ENCODE measurements at regions not wholly inside any gene's neighbourhood (a gene's known extent, or its start where the extent isn't known, plus 50 kb on each side); places are given as distances from the start of the nearest gene placed in this dataset.

DNA sequence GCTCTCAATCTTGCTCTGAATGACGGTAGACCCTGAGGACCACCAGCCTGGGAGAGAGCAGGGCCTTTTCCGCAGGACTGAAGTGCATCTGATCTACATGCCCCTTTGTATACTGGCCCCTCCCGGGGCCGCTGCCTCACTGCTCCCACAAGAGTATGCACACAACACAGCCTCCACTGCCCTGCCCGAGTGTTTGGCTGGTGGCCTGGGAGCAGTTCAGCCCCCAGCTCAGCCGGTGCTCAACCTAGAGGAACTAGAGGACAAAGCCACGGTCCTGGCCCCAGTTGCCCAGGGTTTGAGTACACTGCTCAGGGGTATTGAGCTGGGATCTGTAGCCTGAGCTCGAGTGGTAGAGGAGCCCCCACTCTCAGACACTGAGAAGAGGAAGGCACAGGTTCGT is 118.9 kb upstream of the CAB39 start:
- Histone ChIP-seq H2AFZ (ENCODE audit: low read depth, low read length) (no peak overlapping the region), H3K4me2 (ENCODE audit: low read length) (no peak overlapping the region)

GRCh38 chr2:230594286-230594840 is 118.3 kb upstream of the CAB39 start:
- Histone ChIP-seq H3K9ac (ENCODE audit: low read length) (no peak overlapping the region), H3K27ac (ENCODE audit: low read length) (no peak overlapping the region), H3K79me2 (ENCODE audit: low read length) (peaks cover 6% of the 10 kb centered on the region), H3K4me2 (ENCODE audit: low read length) (no peak overlapping the region), H3K4me3 (ENCODE audit: low read length) (no peak overlapping the region), H4K20me1 (ENCODE audit: insufficient read depth, low read length) (no peaks in the 10 kb centered on the region), H2AFZ (ENCODE audit: low read depth, low read length) (no peak overlapping the region), H3K27me3 (ENCODE audit: low read depth, low read length) (no peaks in the 10 kb centered on the region), H3K4me1 (ENCODE audit: low read length) (peaks cover 84% of the 10 kb centered on the region), H3K9me3 (ENCODE audit: insufficient read depth, low read length) (no peaks in the 10 kb centered on the region), H3K36me3 (replicated peaks; ENCODE audit: low read depth, low read length) (no peaks in the 10 kb centered on the region)
- no peak for TF ChIP-seq EZH2phosphoT487 (IDR thresholded peaks at IDR 0.05; ENCODE audit: low read depth)
- TF ChIP-seq, protein P1, sequence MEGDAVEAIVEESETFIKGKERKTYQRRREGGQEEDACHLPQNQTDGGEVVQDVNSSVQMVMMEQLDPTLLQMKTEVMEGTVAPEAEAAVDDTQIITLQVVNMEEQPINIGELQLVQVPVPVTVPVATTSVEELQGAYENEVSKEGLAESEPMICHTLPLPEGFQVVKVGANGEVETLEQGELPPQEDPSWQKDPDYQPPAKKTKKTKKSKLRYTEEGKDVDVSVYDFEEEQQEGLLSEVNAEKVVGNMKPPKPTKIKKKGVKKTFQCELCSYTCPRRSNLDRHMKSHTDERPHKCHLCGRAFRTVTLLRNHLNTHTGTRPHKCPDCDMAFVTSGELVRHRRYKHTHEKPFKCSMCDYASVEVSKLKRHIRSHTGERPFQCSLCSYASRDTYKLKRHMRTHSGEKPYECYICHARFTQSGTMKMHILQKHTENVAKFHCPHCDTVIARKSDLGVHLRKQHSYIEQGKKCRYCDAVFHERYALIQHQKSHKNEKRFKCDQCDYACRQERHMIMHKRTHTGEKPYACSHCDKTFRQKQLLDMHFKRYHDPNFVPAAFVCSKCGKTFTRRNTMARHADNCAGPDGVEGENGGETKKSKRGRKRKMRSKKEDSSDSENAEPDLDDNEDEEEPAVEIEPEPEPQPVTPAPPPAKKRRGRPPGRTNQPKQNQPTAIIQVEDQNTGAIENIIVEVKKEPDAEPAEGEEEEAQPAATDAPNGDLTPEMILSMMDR (IDR thresholded peaks at IDR 0.05; ENCODE audit: low read depth, low read length): no peak

More for the DNA sequence above, 118.9 kb upstream of the CAB39 start:
- no peak overlapping the region for H3K4me3 ChIP-seq (ENCODE audit: low read length)
- H3K79me2 ChIP-seq (ENCODE audit: low read length): peaks cover 6% of the 10 kb centered on the region
- H3K36me3 ChIP-seq (replicated peaks; ENCODE audit: low read depth, low read length): no peaks in the 10 kb centered on the region
- TF ChIP-seq, protein P1 (IDR thresholded peaks at IDR 0.05; ENCODE audit: low read depth, low read length): no peak
- TF ChIP-seq EZH2phosphoT487 (IDR thresholded peaks at IDR 0.05; ENCODE audit: low read depth): no peak
- no peaks in the 10 kb centered on the region for H4K20me1 ChIP-seq (ENCODE audit: insufficient read depth, low read length)
- 0 out of 2 replicates have a peak overlapping the region, but pooled peaks have one; percentile 33 for H3K27ac ChIP-seq (ENCODE audit: low read length)
- no peaks in the 10 kb centered on the region for H3K27me3 ChIP-seq (ENCODE audit: low read depth, low read length)
- peaks cover 84% of the 10 kb centered on the region for H3K4me1 ChIP-seq (ENCODE audit: low read length)
- no peak overlapping the region for H3K9ac ChIP-seq (ENCODE audit: low read length)
- no peaks in the 10 kb centered on the region for H3K9me3 ChIP-seq (ENCODE audit: insufficient read depth, low read length)

DNA sequence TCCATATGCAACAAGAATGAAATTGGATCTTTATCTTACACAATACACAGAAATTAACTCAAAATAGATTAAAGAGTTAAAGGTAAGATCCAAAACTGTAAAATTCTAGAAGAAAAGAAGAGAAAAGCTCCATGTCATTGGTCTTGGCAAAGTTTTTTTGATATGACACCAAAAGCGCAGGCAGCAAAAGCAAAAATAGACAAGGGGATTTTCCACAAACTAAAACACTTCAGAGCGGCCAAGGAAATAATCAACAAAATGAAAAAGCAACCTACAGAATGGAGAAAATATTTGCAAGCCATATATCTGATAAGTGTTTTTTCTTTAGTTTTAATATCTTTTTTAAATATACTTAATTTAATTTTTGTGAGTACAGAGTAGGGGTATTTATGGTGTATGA is 112.8 kb upstream of the CAB39 start:
- Histone ChIP-seq H3K4me1 (ENCODE audit: low read length) (peaks cover 78% of the 10 kb centered on the region), H3K79me2 (ENCODE audit: low read length) (peaks cover 3% of the 10 kb centered on the region), H3K36me3 (replicated peaks; ENCODE audit: low read depth, low read length) (no peaks in the 10 kb centered on the region), H3K4me2 (ENCODE audit: low read length) (peak overlapping the region; percentile 46), H3K27me3 (ENCODE audit: low read depth, low read length) (no peaks in the 10 kb centered on the region), H4K20me1 (ENCODE audit: insufficient read depth, low read length) (no peaks in the 10 kb centered on the region), H3K9me3 (ENCODE audit: insufficient read depth, low read length) (no peaks in the 10 kb centered on the region), H3K4me3 (ENCODE audit: low read length) (0 out of 2 replicates have a peak overlapping the region, but pooled peaks have one; percentile 14), H3K9ac (ENCODE audit: low read length) (peak overlapping the region; percentile 52), H3K27ac (ENCODE audit: low read length) (peak overlapping the region; percentile 93), H2AFZ (ENCODE audit: low read depth, low read length) (no peak overlapping the region)
- TF ChIP-seq, protein P1 (IDR thresholded peaks at IDR 0.05; ENCODE audit: low read depth, low read length): no peak
- TF ChIP-seq EZH2phosphoT487 (IDR thresholded peaks at IDR 0.05; ENCODE audit: low read depth): no peak

GRCh38 chr2:230600285-230600684 is 112.4 kb upstream of the CAB39 start:
- Histone ChIP-seq H3K9ac (ENCODE audit: low read length) (peak overlapping the region; percentile 52), H3K9me3 (ENCODE audit: insufficient read depth, low read length) (no peaks in the 10 kb centered on the region), H3K27me3 (ENCODE audit: low read depth, low read length) (no peaks in the 10 kb centered on the region), H2AFZ (ENCODE audit: low read depth, low read length) (no peak overlapping the region), H4K20me1 (ENCODE audit: insufficient read depth, low read length) (no peaks in the 10 kb centered on the region), H3K4me1 (ENCODE audit: low read length) (peaks cover 74% of the 10 kb centered on the region), H3K27ac (ENCODE audit: low read length) (peak overlapping the region; percentile 93), H3K79me2 (ENCODE audit: low read length) (peaks cover 3% of the 10 kb centered on the region; the same call in 1 of the 2 replicates), H3K4me3 (ENCODE audit: low read length) (peak overlapping the region; percentile 56), H3K36me3 (replicated peaks; ENCODE audit: low read depth, low read length) (no peaks in the 10 kb centered on the region), H3K4me2 (ENCODE audit: low read length) (peak overlapping the region; percentile 66)
- TF ChIP-seq, protein P1 (IDR thresholded peaks at IDR 0.05; ENCODE audit: low read depth, low read length): no peak
- TF ChIP-seq EZH2phosphoT487 (IDR thresholded peaks at IDR 0.05; ENCODE audit: low read depth): no peak

All from OCI-LY3 (cell line).